ENCODE measurements at regions not wholly inside any gene's neighbourhood (a gene's known extent, or its start where the extent isn't known, plus 50 kb on each side); places are given as distances from the start of the nearest gene placed in this dataset.
"Not testable (repeated sequence)": the region's sequence is repeated elsewhere in the genome, so short reads cannot be mapped to it uniquely, and the experiment has no call there.

DNA sequence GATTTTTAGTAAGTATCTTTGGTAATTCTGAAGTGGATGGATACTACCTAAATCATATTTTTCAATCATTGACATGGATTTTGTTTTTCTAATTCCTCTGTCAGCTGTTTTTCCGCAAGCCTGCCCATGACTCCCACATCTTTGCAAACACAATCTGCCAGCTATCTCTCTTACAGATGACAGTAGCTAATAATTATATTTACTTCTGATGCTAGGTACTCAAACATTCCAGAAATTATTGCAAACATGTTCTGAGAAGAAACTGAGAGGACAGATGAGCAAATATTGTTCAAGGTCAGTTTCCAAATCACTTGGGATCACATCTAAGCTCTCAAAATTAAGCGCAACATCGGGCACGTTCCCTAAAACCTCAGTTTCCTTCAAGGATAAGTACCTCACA, 270.0 kb upstream of the CDH19 start:
- no peak for DNase-seq (ENCODE audit: low read depth)

DNA sequence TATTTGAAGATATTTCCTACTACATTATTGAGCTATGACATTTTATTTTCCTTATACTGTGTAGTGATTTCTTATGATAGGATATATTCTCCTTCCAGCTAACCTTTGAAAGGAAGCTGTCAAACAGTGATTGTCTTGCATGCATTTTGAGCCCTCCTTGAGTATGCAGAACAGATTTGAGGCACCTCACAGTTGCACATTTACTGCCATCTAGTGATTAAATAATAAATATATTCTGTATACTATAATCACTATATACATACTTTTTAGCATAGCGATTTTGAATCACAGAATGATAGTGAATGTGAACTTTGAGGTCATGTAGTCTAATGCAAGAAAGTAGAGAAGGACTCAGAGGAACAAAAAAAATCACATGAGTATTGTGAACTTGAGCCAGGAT, 268.4 kb upstream of the CDH19 start:
- no peak for DNase-seq (ENCODE audit: low read depth)

DNA sequence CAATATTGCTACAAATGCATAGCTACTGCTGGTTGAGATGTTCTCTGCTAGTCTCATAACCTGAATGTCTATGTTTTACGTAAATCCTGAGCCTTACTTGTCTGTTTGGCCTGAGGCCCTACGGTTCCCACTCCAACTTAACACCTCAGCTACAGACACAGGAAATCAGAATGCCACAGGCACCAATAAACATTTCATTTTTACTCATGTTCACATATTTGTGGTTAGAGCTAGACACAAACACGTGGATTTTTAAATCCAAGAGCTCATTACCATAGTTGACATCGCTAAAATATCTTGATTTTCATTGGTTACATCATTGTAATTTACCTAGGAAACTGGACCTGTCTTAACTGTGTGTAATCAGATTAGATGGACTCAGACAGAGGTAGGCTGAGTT, 263.8 kb upstream of the CDH19 start:
- DNase-seq (ENCODE audit: low read depth): no peak

DNA sequence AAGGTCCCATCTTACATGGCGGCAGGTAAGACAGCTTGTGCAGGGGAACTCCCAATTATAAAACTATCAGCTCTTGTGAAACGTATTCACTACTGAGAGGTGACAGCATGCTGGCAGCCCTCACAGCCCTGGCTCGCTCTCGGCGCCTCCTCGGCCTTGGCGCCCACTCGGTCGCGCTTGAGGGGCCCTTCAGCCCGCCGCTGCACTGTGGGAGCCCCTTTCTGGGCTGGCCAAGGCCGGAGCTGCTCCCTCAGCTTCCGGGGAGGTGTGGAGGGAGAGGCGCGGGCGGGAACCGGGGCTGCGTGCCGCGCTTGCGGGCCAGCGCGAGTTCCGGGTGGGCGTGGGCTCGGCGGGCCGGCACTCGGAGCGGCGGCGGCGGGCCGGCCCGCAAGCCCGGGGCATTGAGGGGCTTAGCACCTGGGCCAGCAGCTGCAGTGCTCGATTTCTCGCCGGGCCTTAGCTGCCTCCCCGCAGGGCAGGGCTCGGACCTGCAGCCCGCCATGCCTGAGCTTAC, 262.6 kb upstream of the CDH19 start:
- DNase-seq (ENCODE audit: low read depth): not testable (repeated sequence)

DNA sequence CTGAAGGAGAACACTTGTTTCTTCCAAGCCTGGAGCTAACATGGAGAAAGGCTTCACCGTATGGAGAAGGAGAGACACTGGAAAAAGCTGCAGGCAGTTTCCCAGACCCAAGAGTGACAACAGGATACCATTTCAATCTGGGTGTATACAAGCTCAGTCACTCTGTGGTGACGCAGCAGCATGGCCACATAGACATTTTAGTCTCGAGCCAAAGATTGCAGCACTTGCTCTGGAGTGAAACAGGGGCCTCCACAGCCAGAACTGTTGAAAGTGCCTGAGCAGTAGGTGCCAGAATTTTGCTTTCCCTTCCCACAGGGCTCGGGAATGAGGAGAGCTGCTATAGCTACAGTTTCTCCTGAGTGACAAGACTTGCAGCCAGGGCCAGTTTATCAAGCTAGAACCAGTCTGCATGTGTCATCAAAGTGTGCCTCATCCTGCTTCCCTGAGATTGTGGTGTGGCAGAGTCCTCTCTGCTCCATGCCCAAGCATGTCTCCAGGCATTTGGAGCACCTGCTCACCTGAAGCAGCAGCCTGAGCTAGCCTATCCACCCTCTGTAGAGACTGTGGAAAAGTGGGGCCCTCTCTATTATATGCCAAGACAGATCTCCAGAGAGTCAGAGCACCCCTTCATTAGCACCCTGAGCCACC, 234.6 kb upstream of the CDH19 start:
- DNase-seq (ENCODE audit: low read depth): no peak

DNA sequence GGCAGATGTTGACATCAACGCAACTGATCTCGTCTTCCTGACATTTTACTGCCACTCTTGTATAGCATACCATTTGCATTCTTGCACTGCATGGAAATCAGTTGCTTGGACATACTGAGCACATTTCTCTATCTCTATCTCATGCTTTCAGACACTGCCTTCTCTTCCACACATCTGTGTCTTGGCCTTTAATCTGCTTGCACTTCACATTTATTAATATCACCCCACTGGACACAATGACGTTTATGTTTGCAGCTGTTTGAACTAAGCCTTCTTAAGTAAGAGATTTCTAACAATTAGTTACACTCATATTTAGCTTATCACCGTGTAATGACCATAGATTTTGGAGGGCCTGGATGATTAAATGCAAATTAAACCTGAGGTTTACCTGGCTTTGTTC, 229.8 kb upstream of the CDH19 start:
- DNase-seq (ENCODE audit: low read depth): no peak

DNA sequence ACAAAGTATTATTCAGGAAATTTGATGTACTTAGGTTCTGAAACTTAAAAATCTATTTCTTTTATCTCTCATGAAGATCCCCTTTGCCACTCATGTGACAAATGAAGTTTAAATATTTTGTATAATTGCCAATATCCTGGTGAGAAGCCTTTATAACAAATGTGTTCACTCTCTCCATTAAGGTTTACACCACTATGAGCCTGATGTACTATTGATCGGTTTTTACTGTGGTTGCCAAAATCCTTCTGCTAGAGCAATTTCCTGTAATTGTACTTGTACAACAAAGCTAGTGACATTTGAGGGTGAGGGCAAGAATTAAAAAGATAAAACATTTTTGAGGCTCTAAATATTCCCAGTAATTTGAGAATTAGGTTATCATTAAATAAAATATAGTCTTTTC, 222.3 kb upstream of the CDH19 start:
- DNase-seq (ENCODE audit: low read depth): no peak

DNA sequence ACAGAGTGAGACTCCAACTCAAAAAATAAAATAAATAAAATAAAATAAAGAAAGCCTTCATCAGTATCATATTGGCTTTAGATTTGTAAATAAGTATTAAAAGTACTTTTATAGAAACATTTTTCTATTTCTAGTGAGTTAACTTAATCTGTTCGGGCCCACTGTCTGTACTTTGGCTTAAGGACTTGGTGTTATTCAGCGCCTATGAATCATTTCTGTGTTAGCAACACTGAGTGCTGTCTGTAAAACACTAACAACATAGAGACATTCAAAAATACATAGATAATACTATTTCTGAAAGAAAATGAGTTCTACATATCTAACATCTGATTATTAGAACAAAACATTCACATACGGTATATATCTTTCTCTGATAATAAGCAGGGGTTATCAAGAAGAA, 221.5 kb upstream of the CDH19 start:
- no peak for DNase-seq (ENCODE audit: low read depth)

DNA sequence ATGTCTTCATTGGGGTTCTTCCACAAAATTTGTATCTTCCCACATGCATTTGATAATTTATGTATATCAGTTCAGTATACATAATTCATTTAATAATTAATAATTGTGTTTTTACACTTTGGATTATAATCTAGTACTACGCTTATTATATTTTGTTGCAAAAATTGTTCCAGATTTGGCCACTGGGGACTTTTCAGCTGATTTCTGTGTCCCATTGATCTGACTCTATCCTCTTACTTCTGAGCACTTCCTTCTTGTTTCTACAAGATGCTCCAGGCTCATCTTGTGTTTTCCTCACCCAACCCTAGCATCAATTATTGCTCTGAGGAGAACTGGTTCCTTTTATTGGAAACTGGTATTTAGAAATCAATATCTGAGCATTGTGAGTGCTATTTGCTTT, 215.3 kb upstream of the CDH19 start:
- DNase-seq (ENCODE audit: low read depth): no peak

DNA sequence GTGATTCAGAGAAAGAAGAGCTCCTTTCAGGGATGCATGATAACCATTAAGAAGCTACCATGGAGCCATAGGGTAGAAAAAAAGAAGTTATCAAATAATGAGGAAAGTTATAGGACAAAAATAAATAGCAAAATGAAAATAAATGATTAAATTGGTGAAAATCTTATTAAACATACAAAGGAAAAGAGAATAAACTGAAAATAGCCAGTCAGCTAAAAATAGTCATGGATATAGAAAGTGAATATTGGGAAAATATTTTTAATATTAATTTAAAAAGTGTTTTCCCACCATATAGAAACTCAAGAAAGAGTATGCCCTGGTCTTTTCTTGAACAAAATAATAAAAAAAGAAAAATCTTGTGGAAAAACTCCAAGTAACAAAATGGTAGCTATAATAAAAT, 209.2 kb upstream of the CDH19 start:
- DNase-seq (ENCODE audit: low read depth): no peak

DNA sequence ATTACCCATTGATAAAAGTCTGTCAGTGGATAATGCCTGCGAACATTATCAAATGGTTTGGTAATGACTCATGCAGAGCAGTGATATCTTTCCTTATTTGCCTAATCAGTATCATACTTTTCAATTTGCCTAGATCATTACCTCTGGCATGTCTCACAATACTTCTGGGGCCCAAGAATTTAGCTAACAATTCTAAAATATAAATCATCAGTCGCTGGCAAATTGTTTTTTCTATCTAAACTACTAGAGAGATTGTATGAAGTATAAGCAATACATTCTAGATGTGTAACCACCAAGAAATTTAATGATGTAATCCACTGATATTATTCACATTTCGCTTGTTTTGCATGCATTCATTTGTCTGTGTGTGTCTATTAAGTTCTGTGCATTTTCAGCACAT, 191.2 kb upstream of the CDH19 start:
- DNase-seq (ENCODE audit: low read depth): peak; percentile 1

DNA sequence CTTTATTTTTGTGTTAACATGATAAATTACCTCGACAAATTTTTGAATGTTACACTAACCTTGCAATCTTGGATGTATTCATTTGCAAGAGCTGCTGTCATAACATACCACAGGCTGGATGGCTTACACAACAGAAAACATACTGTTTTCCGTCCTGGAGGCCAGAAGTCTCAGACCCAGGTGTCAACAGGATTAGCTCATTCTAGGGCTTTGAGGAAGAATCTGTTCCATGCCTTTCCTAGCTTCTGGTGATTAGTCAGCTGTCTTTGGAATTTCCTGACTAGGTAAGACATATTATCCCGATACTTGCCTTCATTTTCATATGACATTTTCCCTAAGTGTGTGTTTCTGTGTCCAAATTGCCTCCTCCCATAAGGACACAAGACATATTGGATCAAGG, 188.6 kb upstream of the CDH19 start:
- DNase-seq (ENCODE audit: low read depth): peak; percentile 17

DNA sequence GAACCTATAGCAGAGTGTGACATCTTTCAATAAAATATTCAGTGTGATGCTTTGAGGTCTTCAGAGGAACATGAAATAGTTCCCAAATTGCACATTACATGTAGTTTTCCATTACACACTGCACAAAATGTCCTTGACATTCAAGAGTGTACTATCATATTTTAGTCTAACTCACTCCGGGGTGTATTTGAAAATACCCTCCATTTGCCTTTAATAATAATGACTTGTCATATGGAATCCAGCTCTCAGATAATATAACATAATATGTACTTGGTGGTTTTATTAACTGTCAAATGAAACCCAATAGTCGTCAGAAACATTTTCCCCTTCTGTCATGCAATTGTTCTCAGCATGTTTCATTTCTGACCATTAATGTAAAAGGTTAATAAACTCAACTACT, 176.7 kb upstream of the CDH19 start:
- no peak for DNase-seq (ENCODE audit: low read depth)

DNA sequence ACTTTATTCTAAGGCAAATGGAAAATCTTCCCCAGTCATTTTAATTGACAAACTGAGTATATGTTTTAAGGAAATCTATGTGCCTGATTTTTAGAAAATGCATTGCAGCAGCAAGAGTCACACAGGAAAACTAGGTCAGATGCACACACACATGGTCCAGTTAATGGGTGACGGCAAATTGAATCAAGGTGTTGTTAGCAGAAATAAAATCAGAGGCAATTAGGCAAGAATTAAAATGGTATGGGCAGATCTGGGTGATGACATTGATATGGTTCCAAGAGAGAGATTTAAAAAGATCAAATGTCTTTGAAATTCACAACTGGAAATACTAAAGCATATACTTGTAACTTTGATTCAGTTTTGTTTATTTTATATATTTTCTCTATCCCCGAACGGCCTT, 174.2 kb upstream of the CDH19 start:
- DNase-seq (ENCODE audit: low read depth): no peak

DNA sequence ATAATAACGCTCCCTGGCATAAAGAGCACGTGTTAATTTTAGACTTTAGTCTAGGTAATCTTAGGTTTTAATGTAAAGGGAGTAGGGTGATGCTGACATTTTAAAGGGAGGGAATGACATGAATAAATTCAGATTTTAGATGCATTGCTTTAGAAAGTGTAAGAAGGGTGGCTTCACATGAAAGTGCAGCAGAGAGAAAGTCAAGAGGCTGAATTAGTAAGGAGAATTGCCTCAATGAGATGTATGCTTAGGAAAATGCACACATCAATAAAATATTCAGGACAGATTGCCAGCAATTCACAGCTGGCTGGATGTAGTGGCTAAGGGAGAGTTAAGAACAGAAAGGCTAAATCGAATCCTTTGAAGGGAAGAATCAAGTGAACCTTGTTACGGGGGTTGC, 165.5 kb upstream of the CDH19 start:
- DNase-seq (ENCODE audit: low read depth): no peak

DNA sequence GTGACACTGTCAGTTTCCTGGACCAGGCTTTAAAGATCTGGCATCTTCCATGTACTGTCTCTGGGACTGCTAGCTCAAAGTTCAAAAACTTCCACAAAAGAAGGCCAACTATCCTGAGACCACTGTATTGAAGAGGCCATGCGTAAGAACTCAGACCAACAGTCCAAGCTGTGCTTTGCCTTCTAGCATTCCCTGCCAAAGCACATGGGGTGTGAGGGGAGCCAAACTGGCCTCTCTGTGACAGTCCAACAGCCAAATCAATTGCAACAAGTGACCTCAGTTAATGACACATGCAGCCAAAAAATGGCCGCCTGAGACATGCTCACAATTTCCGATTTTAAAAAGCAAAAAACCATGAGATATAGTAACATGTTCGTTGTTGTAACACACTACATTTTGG, 160.3 kb upstream of the CDH19 start:
- no peak for DNase-seq (ENCODE audit: low read depth)

DNA sequence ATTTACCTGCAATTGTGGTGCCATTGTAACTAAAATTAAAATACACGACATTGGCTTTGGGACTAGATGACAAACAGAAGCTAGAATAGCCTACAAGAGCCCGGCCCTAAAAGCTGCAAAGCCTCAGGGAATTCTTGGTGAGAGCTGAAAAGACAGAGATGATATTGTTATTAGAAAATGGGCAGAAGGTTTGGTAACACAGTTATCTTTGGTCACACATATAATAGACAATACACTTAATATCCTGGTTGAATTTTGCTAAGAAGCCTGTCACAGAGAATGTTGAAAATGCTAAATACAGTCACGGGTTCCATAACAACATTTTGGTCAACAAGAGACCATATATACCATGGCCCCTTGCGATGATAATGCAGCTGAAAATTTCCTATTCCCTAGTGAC, 157.3 kb upstream of the CDH19 start:
- DNase-seq (ENCODE audit: low read depth): no peak

DNA sequence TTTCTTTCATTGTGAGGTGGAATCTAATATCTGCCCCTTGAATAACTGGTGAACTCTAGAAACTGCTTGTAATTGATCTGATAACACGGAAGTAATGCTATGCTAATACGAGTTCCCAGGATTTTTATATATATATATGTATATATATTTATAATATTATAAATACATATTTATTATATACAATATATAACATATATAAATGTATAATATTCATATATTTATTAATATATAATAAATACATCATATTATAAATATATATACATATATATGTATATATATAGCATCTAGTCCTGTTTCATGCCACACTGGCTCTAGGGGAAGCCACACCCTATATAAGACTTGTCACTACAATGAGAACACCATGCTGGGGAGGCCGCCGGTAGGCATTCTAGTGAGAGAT, 156.7 kb upstream of the CDH19 start:
- DNase-seq (ENCODE audit: low read depth): no peak

DNA sequence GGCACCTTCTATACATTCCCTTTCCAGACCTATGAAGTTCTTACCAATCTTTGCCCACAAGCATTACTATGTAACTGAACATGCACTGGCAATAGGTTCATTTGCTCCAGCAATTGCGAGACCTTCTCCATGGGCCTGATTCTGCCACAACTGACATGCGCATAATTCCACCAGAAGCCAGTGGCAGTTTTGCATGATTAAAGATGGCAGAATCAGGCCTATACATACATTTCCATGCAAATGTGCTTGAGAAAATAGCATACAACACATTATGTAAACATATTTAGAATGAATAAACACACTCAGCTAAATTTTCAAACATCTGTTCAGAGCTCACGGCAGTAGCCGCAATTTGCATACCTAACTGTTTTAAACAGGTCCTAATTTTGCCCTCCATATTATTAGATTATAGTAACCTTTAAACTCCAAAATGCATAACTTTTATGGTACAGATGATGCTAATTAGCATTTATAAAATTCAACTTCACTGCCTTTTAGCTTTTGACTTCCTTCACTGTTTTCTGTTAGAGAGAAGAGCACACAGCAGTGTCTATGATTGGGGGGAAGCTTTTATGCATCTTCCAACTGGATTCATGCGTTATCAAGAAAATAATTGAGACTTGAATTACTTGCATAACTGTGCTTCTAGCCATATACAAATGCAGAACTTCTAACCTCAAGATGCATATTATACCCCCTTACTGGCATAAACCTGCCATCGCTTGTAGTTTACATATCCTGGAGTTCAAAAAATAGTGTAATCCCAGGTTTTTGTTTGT, 155.3 kb upstream of the CDH19 start:
- DNase-seq (ENCODE audit: low read depth): no peak

DNA sequence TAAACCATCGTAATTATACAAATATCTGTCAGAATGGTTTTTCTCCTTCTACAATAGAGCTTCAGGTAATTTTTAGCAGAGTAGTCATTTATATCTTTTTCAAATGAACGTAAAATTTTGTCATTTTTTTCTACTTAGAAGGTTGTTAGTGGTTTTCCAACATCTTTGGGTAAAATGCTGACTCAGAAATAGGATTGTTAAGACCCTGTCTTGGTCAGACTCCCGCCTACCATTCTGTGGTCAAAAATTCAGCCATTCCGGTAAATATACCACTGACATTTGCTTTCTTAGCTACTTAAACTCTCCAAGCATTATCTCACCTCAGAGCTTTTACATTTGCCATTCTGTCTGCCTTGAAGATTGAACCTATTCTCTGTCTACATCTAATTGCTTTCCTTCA, 154.1 kb upstream of the CDH19 start:
- no peak for DNase-seq (ENCODE audit: low read depth)

DNA sequence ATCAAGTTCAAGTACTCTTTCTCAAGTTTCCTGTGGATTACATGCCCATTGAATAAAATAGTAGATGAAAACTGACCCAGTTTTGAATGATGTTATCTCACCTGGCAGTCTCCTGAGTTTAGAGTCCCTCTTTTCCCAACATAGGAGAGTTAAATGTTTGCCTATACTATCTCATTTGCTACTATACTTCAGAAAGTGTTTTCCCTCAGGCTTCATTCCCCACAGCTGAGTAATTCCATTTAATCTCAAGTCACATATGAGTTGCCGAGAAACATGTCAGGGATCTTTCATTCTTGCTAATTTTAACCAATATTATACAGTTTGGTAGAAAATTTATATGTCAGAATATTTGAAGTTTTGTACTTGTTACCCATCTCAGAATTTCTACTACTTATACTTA, 150.4 kb upstream of the CDH19 start:
- no peak for DNase-seq (ENCODE audit: low read depth)

DNA sequence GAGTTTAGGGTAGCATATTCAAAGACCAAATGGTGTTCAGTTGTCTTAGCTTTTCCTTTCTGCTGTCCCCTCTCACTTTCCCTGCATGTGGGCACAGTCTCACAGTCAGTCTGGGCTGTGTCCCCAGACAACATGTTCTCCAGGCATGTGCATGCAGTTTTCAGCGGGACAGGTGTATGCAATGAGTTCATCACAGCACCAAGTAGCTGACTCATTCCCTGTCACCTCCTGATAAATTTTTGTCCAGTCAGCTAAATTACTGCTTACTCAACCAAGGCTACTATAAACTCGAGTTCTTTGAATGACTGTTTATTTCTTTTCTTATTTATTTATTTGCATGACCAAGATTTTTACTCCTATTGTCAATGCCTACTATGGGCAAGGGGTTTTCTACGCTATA, 148.8 kb upstream of the CDH19 start:
- DNase-seq (ENCODE audit: low read depth): no peak

DNA sequence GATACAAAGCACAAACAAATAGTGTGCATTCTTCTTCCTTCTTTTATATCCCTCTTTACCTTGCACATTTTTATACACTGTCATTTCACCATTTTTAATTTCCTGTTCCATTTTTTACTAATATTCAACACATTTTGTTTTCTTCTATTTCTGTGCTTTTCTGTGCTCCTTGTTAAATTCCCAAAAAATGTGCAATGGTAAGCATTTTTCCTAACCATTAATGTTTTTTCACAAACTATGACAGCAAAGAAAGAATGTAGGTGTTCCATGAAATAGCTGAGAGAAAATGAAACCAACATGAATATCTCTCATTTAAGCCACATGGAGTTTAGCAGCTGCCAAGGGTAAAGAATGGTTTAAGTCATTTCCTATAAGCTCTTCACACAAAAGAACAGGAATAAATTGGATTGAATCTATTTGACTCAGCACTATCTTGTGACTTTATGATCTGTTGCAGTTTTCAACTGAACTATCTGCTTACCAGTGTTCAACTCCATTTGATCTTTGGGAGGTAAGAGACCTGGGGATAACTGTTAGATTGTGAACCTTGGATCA, 145.7 kb upstream of the CDH19 start:
- no peak for DNase-seq (ENCODE audit: low read depth)

DNA sequence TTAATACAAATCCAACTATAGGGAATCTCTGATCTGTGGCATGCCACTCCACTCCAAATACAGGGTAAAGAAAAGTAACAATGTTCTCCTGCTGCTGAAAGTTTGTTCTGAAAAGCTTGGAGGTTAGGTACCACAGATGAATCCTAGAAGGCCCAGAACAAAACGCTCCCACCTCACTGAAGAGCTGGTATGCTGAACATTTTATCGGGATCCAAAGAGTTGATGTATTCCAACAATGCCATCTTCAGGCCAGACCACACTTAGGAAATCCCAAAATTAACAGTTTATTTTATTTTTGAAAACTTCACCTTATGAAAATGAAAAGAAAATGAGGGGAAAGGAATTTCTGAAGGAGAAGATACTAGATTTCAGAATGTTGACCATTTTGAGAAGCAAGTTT, 145.1 kb upstream of the CDH19 start:
- DNase-seq (ENCODE audit: low read depth): no peak
